ENCODE measurements at regions not wholly inside any gene's neighbourhood (a gene's known extent, or its start where the extent isn't known, plus 50 kb on each side); places are given as distances from the start of the nearest gene placed in this dataset.

GRCh38 chr2:10989151-10989550 is 77.4 kb downstream of the KCNF1 start:
- no peak for ATAC-seq
- no peak for TF ChIP-seq ZBTB33 (IDR thresholded peaks at IDR 0.05; ENCODE audit: extremely low read depth, insufficient replicate concordance, low read length)
- TF ChIP-seq SP1 (IDR thresholded peaks at IDR 0.05; ENCODE audit: low read depth), result no peak
- TF ChIP-seq EZH2phosphoT487 (IDR thresholded peaks at IDR 0.05; ENCODE audit: borderline replicate concordance), result no peak
- no peak for TF ChIP-seq SRF (IDR thresholded peaks at IDR 0.05; ENCODE audit: low read depth)
- TF ChIP-seq YY1 (IDR thresholded peaks at IDR 0.05; ENCODE audit: extremely low read depth, insufficient replicate concordance, low read depth, low read length), result no peak
- no peak for TF ChIP-seq CBX3 (IDR thresholded peaks at IDR 0.05; ENCODE audit: low read depth)
- no peak for TF ChIP-seq TCF7L2 (IDR thresholded peaks at IDR 0.05; ENCODE audit: borderline replicate concordance, extremely low read depth, insufficient read depth, insufficient read length)
- no peak for TF ChIP-seq CTCF (IDR thresholded peaks at IDR 0.05 in 2 of 3, conservative IDR thresholded peaks at IDR 0.05 in 1 of 3; ENCODE audit: borderline replicate concordance in 1 of 3, insufficient read depth in 1 of 3, low read depth in 2 of 3, low read length in 2 of 3)
- no peak for TF ChIP-seq ZNF274 (IDR thresholded peaks at IDR 0.05; ENCODE audit: low read depth, low read length)
- no peak for TF ChIP-seq MAX (IDR thresholded peaks at IDR 0.05)
- no peak for TF ChIP-seq FOSL1 (IDR thresholded peaks at IDR 0.05; ENCODE audit: low read depth)

More at GRCh38 chr2:10989151-10989550, 77.4 kb downstream of the KCNF1 start:
- no peak overlapping the region for H3K4me3 ChIP-seq (replicated peaks in 1 of 2; ENCODE audit: low read depth in 1 of 2, low read length in 2 of 2)
- no peaks in the 10 kb centered on the region for H3K9me3 ChIP-seq (ENCODE audit: control insufficient read depth in 1 of 2, insufficient read depth in 1 of 2, low read depth in 1 of 2, low read length in 2 of 2)
- H3K4me1 ChIP-seq (ENCODE audit: control insufficient read depth in 1 of 2, insufficient read depth in 2 of 2, low read length in 2 of 2), result peaks cover 0 to 9% of the 10 kb centered on the region in 2 experiments; a peak in 1 of 4 replicates
- no peaks in the 10 kb centered on the region for H3K36me3 ChIP-seq (ENCODE audit: control insufficient read depth in 1 of 2, insufficient read depth in 2 of 2, low read length in 2 of 2)
- no peaks in the 10 kb centered on the region for H3K79me2 ChIP-seq (ENCODE audit: insufficient read depth, low read length)
- H2AFZ ChIP-seq (ENCODE audit: low read depth, low read length, poor library complexity, severe bottlenecking), result no peak overlapping the region
- no peak for DNase-seq (ENCODE audit: low read depth, low spot score)
- POLR2A ChIA-PET, result no interaction called here
- no peak overlapping the region for H3K27ac ChIP-seq (ENCODE audit: low read depth, low read length)
- no peaks in the 10 kb centered on the region for H3K9me2 ChIP-seq (ENCODE audit: insufficient read depth)
- intact Hi-C loops (cut with micrococcal nuclease), result no loop called here
- no TSS peak for BruUV-seq (replicated peaks)
- no peak overlapping the region for H3K9ac ChIP-seq (ENCODE audit: low read length)
- RAD21 ChIA-PET (ENCODE audit: low non-redundant PET in 1 of 2, low total read pairs in 2 of 2, uncharacterized antibody in 2 of 2, unreplicated experiment in 2 of 2), result no interaction called here
- H3K4me2 ChIP-seq (ENCODE audit: low read length), result no peak overlapping the region
- CTCF ChIA-PET, result no interaction called here
- H3K27me3 ChIP-seq (ENCODE audit: insufficient read depth, low read length), result no peaks in the 10 kb centered on the region
- no peaks in the 10 kb centered on the region for H4K20me1 ChIP-seq (ENCODE audit: insufficient read depth)
